KMS-11 (cell line): ENCODE measurements at regions not wholly inside any gene's neighbourhood (a gene's known extent, or its start where the extent isn't known, plus 50 kb on each side); places are given as distances from the start of the nearest gene placed in this dataset.

Experiments
- H2AFZ ChIP-seq: fragments of 200-600 bp; sonication (generic); 2 replicates; pipeline ENCODE4 v1.6.1; 2016; ENCODE audit warnings: antibody characterized with exemption, mixed run types, low read depth
- H3K27ac ChIP-seq: fragments of 200-600 bp; sonication (generic); 2 replicates; pipeline ENCODE4 v1.6.1; 2016; ENCODE audit warnings: mild to moderate bottlenecking, mixed run types
- H3K27me3 ChIP-seq: fragments of 200-600 bp; sonication (generic); 2 replicates; pipeline ENCODE4 v1.6.1; 2017; ENCODE audit warnings: mild to moderate bottlenecking, low read depth, mixed run types, moderate library complexity; ENCODE audit not compliant: insufficient read depth
- H3K36me3 ChIP-seq: fragments of 200-600 bp; sonication (generic); 2 replicates; pipeline ENCODE4 v1.6.1; 2017; ENCODE audit warnings: mild to moderate bottlenecking, mixed run types; ENCODE audit not compliant: insufficient read depth
- H3K4me1 ChIP-seq: fragments of 200-600 bp; sonication (generic); 2 replicates; pipeline ENCODE4 v1.6.1; 2016; ENCODE audit warnings: mild to moderate bottlenecking, low read depth, mixed run types; ENCODE audit not compliant: poor library complexity, severe bottlenecking
- H3K4me2 ChIP-seq: fragments of 200-600 bp; sonication (generic); 2 replicates; pipeline ENCODE4 v1.7.0; 2016; ENCODE audit warnings: mild to moderate bottlenecking, mixed run types
- H3K4me3 ChIP-seq: fragments of 200-600 bp; sonication (generic); IDR thresholded peaks from 2 replicates; pipeline ENCODE4 v1.6.1; 2017; ENCODE audit warnings: low read depth, low read length, mixed read lengths; ENCODE audit not compliant: insufficient read depth
- H3K79me2 ChIP-seq: fragments of 200-600 bp; sonication (generic); 2 replicates; pipeline ENCODE4 v1.6.1; 2016; ENCODE audit warnings: low read depth, mixed run types; ENCODE audit not compliant: insufficient read depth
- H3K9ac ChIP-seq: fragments of 200-600 bp; sonication (generic); 2 replicates; pipeline ENCODE4 v1.6.1; 2016; ENCODE audit warnings: mild to moderate bottlenecking, mixed run types
- H4K20me1 ChIP-seq: fragments of 200-600 bp; sonication (generic); 2 replicates; pipeline ENCODE4 v1.6.1; 2016; ENCODE audit warnings: mild to moderate bottlenecking, mixed run types; ENCODE audit not compliant: insufficient read depth
- TF ChIP-seq, protein P1 (sequence below): fragments of 200-600 bp; sonication (generic); conservative IDR thresholded peaks from 2 replicates; pipeline ENCODE4 v1.6.1; 2017; ENCODE audit warnings: low read depth, mild to moderate bottlenecking, antibody characterized with exemption, low read length, moderate library complexity, mixed read lengths

- H4K20me1 ChIP-seq = no peaks in the 10 kb centered on the region
- H3K4me3 ChIP-seq = no peak overlapping the region
- no peak overlapping the region for H3K27ac ChIP-seq
- no peaks in the 10 kb centered on the region for H3K4me1 ChIP-seq
- TF ChIP-seq, protein P1, sequence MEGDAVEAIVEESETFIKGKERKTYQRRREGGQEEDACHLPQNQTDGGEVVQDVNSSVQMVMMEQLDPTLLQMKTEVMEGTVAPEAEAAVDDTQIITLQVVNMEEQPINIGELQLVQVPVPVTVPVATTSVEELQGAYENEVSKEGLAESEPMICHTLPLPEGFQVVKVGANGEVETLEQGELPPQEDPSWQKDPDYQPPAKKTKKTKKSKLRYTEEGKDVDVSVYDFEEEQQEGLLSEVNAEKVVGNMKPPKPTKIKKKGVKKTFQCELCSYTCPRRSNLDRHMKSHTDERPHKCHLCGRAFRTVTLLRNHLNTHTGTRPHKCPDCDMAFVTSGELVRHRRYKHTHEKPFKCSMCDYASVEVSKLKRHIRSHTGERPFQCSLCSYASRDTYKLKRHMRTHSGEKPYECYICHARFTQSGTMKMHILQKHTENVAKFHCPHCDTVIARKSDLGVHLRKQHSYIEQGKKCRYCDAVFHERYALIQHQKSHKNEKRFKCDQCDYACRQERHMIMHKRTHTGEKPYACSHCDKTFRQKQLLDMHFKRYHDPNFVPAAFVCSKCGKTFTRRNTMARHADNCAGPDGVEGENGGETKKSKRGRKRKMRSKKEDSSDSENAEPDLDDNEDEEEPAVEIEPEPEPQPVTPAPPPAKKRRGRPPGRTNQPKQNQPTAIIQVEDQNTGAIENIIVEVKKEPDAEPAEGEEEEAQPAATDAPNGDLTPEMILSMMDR = no peak
- no peaks in the 10 kb centered on the region for H3K79me2 ChIP-seq
- H2AFZ ChIP-seq = no peak overlapping the region
- no peak overlapping the region for H3K9ac ChIP-seq
- H3K4me2 ChIP-seq = no peak overlapping the region
- no peaks in the 10 kb centered on the region for H3K36me3 ChIP-seq
- no peaks in the 10 kb centered on the region for H3K27me3 ChIP-seq
Observed at GRCh38 chr16:9614389-9614788, 522.9 kb downstream of the HAPSTR1 start.

GRCh38 chr16:9622268-9622667 lies 530.8 kb downstream of the HAPSTR1 start:
- Histone ChIP-seq H3K27me3 (no peaks in the 10 kb centered on the region), H3K4me1 (no peaks in the 10 kb centered on the region), H3K4me3 (no peak overlapping the region), H3K36me3 (no peaks in the 10 kb centered on the region), H2AFZ (no peak overlapping the region), H3K4me2 (no peak overlapping the region), H4K20me1 (no peaks in the 10 kb centered on the region), H3K9ac (no peak overlapping the region), H3K79me2 (no peaks in the 10 kb centered on the region), H3K27ac (no peak overlapping the region)
- TF ChIP-seq, protein P1 = no peak

- Histone ChIP-seq H3K4me1 (no peaks in the 10 kb centered on the region), H3K27me3 (no peaks in the 10 kb centered on the region), H3K9ac (no peak overlapping the region), H3K4me2 (no peak overlapping the region), H3K4me3 (no peak overlapping the region), H3K36me3 (no peaks in the 10 kb centered on the region), H3K79me2 (no peaks in the 10 kb centered on the region), H3K27ac (no peak overlapping the region), H4K20me1 (no peaks in the 10 kb centered on the region), H2AFZ (no peak overlapping the region)
- TF ChIP-seq, protein P1 = no peak
Observed at GRCh38 chr16:9625122-9625521, 533.7 kb downstream of the HAPSTR1 start.

DNA sequence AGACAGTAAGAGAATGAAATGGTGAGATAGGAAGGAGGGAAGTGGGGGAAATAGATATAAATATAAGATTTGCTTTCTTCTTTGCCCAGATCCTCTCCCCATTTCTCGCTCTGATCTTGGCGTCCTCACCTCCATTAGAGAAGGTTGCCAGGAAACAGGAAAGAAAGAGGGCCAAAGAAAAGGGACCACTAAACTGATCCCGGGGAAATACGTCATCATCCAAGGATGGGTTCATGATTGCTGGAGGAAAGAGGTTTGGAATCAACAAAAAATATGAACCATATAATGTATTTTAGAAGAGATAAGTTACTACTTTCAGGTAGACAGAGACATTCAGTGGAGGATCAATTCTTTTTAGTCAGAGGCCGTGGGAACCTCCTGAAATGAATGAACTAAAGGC lies 536.0 kb downstream of the HAPSTR1 start:
- Histone ChIP-seq H3K4me2 (no peak overlapping the region), H3K4me1 (no peaks in the 10 kb centered on the region), H3K9ac (no peak overlapping the region), H3K36me3 (no peaks in the 10 kb centered on the region), H2AFZ (no peak overlapping the region), H3K79me2 (no peaks in the 10 kb centered on the region), H3K27me3 (no peaks in the 10 kb centered on the region), H4K20me1 (no peaks in the 10 kb centered on the region), H3K27ac (no peak overlapping the region), H3K4me3 (no peak overlapping the region)
- TF ChIP-seq, protein P1 = no peak
